IPS DF 19.7 (cell line): ENCODE measurements at regions not wholly inside any gene's neighbourhood (a gene's known extent, or its start where the extent isn't known, plus 50 kb on each side); places are given as distances from the start of the nearest gene placed in this dataset.
"Not testable (repeated sequence)": the region's sequence is repeated elsewhere in the genome, so short reads cannot be mapped to it uniquely, and the experiment has no call there.

ENCODE experiments used
- DNase-seq: peaks from one replicate; pipeline ENCODE4 v3.0.0-alpha.2; 2013; ENCODE audit warnings: low read depth, low spot score

DNA sequence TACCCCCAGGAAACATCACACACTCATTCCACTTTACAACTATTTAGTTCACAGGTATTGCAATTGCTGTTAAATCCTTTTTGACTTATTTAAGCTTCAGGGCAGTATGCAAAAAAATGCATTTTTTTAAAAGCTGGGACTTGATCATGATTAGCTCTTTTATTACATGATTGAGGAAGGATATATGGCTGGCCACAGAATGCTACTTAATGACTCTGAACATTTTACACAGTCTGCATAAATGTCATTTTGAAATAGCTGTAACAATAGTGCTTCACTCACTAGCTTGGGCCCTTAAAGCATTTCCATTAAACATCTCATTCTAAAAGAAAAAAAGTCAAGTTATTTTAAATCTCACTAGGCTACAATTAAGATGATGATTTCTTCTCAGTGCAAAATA lies 429.7 kb downstream of the FRK start:
- no peak for DNase-seq

DNA sequence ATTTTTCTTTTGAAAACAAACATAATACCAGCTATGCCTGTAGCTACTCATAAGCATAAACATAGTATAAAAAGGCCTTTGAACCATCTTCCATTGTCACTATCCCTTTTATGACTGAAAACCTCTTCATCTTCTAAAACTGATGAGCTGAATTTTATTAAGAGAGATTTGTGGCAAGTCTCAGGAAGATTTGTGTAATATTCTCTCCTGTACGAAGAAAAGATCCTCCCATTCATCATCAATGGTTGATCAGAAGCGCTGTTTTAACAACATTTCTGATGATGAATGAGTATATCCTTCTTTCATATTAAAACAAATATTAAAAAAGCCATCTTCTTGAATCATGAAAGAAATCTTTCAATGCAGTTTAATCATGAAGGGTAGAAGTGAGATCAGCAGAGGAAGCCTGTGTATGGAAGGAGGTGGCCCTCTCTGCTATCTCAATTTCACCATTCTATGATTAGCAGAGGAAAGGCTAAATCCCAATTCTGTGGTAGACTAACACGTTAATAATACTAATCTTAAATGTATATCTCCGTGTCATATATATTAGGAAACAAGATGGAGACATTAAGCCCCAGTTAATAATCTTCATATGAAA lies 430.2 kb downstream of the FRK start:
- DNase-seq: no peak

DNA sequence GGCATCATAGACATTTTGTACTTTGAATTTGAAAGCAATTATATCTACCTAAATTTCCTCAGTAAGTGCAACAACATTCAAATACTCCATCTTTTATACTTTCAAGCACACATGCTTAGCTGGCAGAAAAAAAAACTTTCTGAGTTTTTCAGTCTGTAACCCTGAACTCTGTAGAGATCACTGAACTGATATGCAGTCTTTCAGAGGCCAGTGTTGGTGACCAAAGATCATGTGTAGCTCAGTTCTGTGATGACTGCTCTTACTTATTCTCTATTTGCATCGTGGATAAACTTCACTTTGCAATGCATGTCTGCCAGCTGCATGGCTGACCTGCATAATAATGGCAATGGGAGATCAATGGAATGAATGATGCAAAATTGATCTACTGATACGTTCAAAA lies 431.3 kb downstream of the FRK start:
- DNase-seq: no peak

- DNase-seq: no peak
Measured at GRCh38 chr6:115618256-115618655, 442.4 kb downstream of the FRK start.

GRCh38 chr6:115617031-115617430 lies 443.7 kb downstream of the FRK start:
- DNase-seq: no peak

DNA sequence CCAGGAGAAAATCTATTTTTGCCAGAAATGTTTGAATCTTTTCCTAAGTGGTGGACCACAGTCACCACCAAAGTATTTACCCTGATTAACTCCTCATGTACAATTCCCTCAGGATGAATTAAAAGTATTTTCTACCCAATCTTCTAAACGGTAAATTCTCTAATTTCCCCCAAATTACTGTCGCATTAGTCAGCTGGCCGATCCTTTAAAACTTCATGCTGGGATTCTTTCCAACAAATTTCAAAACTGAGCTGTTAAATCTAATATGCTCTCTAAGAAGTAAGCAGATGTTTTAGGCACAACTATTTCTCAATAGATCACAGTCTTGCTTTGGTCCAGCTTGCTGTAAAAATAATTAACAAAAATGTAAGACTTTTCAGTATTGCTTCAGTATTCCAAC lies 447.2 kb downstream of the FRK start:
- no peak for DNase-seq

DNA sequence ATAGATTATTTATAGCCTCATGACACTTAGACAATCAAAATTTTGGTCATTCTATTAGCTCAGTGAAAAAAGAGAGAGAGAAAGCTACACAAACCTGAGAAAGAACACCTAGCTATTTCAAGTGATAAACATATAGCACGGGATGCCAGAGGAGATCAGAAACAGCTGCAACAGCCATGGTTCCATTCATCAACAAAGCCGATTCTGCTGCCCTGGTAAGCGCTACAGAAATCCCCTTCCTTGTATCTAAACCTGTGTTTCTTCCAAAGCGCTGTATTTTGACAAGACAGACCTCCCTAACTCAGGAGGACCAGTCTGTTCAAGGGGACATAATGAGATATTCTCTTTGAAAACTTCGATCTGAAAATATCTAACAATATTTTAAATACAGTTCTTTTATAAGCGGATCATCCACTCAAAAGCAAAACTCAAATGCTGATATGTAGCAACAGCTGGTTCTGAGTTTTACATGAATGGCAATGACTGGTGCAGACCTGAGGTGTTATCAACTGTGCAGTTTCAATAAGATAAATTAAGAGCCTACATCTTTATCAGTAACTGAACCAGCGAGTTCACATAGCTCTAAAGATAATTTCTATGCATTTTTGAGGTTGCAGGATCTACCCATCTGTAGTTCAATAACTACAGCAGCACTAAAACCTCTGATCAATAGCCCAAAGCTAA lies 447.8 kb downstream of the FRK start:
- DNase-seq: no peak

DNA sequence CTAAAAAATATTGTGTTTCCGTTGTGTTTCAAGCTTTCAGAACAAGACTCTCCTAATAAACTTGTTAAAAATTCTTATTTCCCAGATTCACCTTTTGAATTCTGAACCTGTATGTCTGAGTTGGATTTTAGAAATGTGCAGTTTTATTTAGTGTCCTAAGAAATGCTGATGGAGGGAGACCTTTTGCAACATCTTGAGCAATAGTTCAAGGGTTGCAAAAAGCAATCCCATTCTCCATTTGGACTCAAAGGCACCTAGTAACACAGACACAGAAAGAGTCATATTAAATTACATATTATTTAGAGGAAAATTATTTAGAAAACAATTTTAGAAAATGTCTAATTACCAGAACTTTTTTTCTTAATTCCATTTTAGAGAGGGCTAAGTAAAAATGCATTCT lies 448.5 kb downstream of the FRK start:
- no peak for DNase-seq

GRCh38 chr6:115610696-115611095 lies 450.0 kb downstream of the FRK start:
- no peak for DNase-seq

GRCh38 chr6:115609111-115609510 lies 451.6 kb downstream of the FRK start:
- no peak for DNase-seq

- DNase-seq: no peak
Measured at GRCh38 chr6:115602466-115602865, 458.2 kb downstream of the FRK start.

DNA sequence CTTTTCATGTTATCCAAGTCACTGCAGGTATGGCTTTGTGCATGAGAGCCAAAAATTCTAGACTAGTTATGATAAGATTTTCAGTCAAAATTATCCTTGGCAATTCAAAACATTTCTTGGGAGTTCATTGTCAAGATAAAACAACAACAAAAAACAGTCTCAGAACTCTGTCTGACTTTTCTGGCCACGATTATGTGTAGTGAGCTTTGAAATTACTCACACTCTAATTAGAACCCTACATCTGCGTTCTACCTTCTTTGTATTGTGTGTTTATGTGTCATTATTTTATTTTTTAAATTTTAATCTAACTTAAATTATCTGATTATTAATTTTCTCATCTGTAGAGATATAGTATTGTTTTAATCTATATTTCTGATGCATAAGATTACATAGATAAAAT lies 459.2 kb downstream of the FRK start:
- no peak for DNase-seq

DNA sequence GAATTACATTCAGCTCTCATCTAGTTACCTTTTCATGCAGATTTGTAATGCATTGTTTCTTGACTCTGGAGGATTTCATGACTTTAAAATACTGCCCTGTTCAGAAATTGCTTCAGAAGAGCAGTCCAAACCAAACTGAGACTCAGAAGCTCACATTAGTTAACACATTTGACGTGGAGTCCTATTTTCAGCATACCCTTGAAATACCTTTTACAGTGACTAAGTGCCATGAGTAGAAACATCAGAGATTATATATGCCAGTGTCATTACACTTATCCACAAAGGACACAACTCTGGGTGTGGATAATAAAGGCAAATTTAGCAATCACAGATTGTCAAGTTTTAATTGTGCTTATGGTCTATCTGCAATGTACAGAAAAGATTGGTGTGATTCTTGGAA lies 459.6 kb downstream of the FRK start:
- DNase-seq: no peak

DNA sequence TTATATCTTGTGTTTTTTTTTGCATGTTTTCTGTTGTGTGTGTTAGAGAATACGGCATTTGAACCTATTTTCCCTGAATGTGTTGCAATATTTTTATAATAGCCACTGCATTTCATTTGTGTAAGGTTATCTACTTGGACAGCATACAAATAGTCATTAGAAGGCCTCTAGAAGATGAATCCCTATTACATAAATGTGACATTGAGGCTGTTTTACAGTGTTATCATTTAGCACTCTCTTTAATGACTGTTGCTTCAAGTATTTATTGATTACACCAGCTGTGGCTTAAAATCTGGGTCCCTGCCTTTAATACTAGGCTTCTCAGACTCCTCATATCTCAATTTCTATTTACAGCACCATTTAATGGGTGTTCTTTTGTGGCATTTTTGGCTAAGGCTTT lies 465.8 kb downstream of the FRK start:
- no peak for DNase-seq

DNA sequence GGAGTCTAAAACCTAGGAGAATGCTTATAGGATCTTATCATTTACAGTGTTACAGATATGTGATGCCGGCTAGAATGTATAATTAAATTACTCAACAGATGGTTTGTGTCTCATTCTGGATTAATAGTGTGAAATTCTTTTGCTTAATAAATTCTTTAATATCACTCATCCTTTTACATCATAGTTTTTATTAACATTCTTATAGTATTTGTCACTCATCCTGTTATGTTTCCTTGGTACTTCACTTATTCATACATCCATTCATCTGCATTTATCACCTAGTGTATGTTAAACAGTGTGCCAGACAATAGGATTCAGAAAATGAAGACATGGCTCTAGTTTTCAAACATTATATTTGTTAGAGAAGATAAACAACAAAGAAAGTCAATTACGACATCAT lies 468.7 kb downstream of the FRK start:
- DNase-seq: no peak

GRCh38 chr6:115589072-115589471 lies 471.6 kb downstream of the FRK start:
- DNase-seq: not testable (repeated sequence)

GRCh38 chr6:115583290-115583689 lies 477.4 kb downstream of the FRK start:
- no peak for DNase-seq

GRCh38 chr6:115582386-115582785 lies 478.3 kb downstream of the FRK start:
- no peak for DNase-seq

- DNase-seq: not testable (repeated sequence)
Measured at GRCh38 chr6:115579565-115579964, 481.1 kb downstream of the FRK start.

DNA sequence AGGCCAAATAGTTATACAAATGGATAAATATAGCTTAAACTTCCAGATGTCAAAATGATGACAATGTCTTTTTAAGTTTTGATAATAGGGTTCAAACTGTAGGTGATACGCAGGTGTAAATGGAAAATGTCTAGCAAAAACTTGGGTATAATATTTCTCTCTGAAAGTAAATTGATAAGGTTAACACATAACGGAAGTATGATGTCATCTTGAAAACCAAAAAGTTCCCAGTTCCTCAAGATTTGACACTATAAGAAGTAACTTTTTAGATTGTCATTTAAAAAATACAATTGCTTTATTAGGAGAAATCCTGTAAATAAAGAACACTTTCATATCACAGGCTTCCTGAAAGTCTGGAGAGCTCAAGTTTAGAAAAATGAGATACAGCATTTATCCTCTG lies 483.4 kb downstream of the FRK start:
- no peak for DNase-seq

GRCh38 chr6:115575285-115575684 lies 485.4 kb downstream of the FRK start:
- DNase-seq: no peak

DNA sequence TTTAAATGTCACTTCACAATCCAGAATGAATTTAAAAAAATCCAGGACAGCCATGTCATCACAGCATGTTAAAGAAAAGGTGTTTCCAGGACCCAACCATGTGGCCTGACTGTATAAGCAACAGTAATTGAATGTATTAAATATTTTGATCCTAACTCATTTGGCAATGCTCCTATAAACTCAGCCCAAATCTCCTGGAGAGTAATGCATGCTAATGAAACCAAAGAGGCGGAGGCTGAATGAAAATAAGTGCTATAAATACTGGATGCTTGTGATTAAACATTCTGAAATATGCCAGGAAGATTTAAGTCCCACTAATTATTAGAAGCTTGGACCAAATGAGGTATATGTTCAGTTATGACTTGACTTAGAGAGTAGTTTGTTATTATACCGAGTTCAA lies 486.8 kb downstream of the FRK start:
- DNase-seq: no peak

GRCh38 chr6:115570331-115570730 lies 490.4 kb downstream of the FRK start:
- DNase-seq: no peak

DNA sequence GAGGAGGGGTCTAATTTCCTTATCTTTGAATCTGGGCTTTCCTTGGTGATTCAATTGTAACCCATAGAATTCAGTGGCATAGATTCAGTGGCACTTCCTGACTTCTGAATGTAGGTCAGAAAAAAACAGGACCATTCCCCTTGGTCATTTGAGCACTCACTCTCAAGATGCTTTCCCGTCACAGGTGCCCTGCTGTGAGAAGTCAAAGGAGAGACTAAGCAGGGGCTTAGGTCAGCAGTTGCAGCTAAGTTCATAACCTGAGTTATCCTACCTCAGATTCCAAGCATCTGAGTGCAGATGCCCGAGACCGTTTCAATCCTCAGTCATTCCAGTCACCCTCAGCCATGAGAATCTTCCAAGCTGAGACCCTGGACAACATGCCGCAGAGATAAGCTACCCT lies 506.6 kb downstream of the FRK start:
- no peak for DNase-seq
